ENCODE measurements at regions not wholly inside any gene's neighbourhood (a gene's known extent, or its start where the extent isn't known, plus 50 kb on each side); places are given as distances from the start of the nearest gene placed in this dataset.
A peak's percentile ranks its signal among the peaks of the same experiment; 100 is the strongest.
"Not testable (repeated sequence)": the region's sequence is repeated elsewhere in the genome, so short reads cannot be mapped to it uniquely, and the experiment has no call there.

DNA sequence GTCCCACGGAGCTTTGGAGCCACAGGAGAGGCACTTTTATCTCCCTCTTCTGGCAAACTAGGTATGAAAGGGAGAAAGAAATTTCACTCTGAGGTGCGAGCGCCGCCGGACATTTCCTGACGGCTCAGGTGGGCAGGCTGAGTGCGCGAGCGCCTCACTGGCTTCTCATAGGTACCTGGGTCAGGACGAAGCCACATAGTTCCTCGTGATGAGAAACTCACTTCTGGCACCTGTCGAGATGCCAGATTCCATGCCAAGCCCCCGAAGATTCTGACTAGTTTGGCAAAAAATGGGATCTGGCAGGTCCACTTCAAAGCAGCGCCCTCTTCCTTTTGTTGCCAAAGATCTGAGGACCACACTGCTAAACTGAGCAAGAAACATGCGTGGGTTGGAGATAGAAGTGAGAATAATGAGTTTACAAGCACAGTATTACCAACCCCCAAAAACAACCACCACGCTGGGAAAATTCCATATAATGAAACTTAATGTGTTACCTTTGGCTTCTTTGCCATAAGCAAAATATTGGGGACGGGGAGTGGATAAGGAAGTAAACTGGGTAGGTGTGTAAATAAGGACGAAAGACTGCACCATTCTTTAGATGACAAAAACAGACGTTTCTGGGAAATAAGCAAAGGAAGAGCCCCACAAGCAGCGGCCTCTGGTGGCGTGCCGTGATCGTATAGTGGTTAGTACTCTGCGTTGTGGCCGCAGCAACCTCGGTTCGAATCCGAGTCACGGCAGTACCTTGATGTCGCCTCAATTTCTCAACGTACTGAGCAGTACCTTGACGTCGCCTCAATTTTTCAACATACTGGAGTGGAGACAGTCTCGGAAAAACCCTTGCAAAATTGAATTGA, 89.8 kb upstream of the PRSS16 start:
- peak; percentile 68 to 77 for DNase-seq (ENCODE audit: low read depth in 2 of 2)

DNA sequence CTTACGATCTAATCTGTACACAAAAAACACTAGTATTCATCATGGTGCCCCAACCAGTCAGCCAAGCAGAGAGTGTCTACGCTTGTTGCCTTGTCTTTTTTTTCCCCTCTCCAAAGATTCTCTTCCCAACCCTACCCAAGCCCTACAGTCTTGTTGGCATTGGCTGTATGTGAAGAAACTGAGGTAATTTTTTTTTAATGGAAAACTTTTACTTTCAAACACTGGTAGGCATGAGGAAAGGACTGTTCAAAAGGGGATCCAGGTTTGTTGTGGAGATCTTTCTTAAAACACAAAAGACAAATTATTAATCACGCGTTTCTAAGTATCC, 89.2 kb upstream of the PRSS16 start:
- DNase-seq (ENCODE audit: low read depth in 2 of 2) = no peak

DNA sequence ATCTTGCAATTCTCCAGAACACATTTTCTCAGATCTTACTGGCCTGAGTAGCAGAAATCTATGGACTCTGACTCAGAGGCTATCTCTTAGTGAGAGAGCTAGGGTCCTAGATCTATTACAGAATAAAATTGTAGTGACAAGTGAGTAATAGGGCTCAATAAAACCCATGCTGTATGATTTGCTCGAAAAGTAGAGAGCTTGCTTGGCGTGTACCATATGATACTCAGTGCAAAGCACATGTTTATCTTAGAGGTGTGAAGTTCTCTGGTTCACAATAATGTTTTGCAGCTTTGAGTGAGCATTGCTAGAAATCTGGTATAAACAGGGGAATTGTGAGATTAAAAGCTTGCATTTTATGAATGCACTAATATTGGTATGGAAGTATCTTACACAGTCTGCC, 87.8 kb upstream of the PRSS16 start:
- DNase-seq (ENCODE audit: low read depth in 2 of 2) = no peak

DNA sequence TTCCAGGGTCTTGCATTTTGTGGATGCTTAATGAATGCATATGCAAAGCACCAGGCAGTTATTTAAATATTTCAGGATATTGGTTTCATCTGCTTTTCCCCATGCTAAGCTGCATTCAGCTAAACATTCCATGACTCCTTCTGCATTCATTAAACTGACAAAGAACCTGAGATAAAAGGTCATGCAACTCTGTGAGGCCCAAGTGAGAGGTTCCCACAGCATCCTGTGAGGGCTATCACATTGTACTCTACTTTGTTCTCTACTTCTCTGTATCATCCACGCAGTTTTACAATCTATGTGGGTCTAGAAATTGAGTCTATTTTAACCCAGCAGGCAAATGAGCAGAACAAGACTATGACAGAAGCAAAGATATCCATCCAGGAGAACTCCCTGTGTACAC, 86.4 kb upstream of the PRSS16 start:
- no peak for DNase-seq (ENCODE audit: low read depth in 2 of 2)

DNA sequence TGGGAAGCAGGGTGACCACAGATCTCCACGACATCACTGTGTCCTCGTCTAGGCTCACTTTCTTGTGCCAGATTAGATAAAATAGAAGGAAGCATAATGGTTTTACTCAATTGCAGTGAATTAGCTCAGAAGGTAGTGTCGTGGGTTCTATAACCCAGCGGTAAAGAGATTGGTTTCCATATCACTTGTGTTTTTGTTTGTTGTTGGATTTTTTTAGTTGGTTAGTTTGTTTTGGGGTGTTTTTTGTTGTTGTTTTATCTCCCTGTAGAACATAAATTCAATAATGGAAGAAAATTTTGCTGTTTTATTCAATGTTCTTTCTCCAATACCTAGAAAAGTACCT, 85.9 kb upstream of the PRSS16 start:
- DNase-seq (ENCODE audit: low read depth in 2 of 2) = no peak

DNA sequence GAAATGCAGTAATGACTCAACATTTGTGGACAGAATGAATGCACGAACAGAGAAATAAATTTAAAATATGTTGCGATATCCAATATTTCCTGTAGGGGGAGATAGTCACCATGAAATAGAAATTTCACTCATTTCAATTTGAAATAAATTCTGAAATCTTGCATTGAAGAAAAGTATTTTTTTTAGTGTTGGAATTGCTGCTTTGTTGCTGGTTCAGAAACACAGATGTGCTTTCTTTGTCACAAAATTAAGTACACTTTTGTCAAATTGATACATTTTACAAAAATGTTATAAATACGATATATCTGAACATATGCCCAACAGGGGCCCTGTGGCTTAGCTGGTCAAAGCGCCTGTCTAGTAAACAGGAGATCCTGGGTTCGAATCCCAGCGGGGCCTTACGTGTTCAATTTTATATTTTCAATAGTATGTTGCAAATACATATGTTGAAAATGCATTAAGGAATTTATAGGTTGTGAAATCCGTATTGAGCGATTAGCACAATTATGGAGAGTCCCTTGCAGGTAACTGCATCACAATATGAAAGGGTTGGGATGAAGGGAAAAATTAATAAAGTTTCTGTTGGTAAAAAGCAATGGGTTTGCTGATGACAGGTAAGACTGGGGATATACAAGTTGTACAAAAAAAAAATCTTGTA, 85.4 kb upstream of the PRSS16 start:
- peak in 1 of 2 donors; percentile 24 for DNase-seq (ENCODE audit: low read depth in 2 of 2)

DNA sequence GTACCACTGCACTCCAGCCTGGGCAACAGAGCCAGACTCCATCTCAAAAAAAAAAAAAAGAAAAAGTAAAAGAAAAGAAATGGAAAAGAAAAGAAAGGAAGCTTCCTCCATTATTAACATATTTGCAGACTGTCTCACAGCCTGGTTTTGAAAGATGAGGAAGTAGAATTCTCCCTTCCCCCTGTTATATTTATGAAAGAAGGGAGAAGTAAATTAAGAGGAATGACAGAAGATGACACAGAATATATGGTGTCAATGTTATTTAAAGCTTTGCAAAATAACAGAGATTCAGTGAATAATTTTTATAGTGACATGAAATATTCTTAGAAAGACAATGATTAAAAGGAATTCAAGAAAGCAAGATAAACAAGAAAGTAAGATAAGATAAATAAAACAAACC, 83.7 kb upstream of the PRSS16 start:
- no peak for DNase-seq (ENCODE audit: low read depth in 2 of 2)

DNA sequence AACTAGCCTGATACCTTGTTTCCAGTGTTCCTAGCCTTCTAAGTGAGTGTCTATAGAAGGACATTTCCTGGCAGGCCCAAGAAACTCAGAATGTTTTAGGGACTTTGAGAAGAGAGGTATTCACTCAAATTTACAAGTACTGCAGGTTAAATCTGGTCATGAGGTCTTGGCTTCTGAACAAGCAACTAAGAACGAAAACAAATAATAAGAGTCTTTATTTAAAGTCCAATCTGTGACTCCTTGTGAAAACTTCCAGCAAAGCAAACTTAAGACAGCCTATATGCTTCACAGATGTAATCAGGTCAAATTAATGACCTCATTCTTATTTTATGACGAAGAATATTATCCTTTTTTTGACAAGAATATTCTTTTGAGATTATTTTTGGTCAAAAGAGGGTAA, 79.4 kb upstream of the PRSS16 start:
- no peak for DNase-seq (ENCODE audit: low read depth in 2 of 2)

DNA sequence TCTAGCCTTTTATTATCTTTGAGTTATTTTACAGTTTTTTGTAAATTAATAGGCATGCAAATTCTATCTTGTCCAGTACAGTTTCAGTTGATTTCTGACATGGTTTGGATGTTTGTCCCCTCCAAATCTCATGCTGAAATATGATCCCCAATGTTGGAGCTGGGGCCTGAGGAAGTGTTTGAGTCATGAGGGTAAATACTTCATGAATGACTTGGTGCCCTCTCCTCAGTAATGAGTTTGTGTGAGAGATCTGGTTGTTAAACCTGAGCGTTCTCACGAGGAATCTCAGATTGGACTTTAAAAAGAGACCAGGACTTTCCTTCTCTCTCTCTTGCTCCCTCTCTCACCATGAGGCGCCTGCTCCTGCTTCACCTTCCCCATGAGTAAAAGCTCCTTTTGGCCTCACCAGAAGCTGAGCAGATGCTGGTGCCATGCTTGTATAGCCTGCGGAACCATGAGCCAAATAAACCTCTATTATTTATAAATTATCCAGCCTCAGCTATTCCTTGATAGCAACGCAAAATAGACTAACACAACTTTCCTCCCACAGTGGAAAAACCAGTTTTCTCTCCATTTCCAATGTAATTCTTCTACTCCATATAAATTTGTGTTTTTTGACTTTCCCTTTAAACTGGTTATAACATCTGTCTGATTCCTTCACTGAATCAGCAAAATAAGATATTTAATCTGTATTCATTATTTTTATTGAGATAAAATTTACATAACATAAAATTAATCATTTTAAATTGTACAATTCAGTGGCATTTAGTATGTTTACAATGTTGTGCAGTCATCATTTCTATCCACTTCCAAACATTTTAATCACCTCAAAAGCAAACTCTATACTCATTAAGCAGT, 78.7 kb upstream of the PRSS16 start:
- DNase-seq (ENCODE audit: low read depth in 2 of 2) = no peak

DNA sequence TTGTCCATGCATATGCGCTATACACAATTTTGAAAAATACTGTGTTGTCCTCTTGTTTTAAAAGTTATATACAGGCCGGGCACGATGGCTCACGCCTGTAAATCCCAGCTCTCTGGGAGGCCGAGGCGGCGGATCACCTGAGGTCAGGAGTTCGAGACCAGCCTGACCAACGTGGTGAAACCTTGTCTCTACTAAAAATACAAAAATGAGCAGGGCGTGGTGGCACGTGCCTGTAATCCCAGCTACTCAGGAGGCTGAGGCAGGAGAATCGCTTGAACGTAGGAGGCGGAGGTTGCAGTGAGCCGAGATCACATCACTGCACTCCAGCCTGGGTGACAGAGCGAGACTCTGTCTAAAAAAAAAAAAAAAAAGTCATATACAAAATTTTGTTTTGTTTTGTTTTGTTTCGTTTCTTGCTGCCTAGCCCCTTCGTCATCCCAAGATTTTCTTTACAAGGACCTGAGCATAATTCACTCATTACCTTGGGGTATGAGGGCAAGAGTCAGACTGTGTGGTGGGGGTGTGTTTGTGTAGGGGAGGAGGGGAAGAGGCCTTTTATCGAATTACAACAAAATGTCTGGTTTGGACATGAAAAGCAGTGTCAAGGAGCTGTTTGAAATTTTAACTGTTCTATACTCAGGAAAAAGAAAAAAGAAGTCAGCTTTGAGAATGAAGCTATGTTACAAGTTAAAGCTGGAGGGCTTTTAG, 74.8 kb upstream of the PRSS16 start:
- not testable (repeated sequence) for DNase-seq (ENCODE audit: low read depth in 2 of 2)

DNA sequence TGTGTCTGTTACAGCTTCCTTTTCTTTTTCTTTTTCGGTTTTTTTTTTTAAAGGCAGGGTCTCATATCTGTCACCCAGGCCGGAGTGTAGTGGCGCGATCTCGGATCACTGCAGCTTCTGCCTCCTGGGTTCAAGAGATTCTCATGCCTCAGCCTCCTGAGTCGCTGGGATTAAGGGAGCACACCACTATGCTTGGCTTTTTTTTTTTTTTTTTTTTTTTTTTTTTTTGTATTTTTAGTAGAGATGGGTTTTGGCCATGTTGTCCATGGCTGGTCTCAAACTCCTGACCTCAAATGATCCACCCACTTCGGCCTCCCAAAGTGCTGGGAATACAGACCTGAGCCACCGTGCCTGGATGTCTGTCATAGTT, 74.3 kb upstream of the PRSS16 start:
- not testable (repeated sequence) for DNase-seq (ENCODE audit: low read depth in 2 of 2)

DNA sequence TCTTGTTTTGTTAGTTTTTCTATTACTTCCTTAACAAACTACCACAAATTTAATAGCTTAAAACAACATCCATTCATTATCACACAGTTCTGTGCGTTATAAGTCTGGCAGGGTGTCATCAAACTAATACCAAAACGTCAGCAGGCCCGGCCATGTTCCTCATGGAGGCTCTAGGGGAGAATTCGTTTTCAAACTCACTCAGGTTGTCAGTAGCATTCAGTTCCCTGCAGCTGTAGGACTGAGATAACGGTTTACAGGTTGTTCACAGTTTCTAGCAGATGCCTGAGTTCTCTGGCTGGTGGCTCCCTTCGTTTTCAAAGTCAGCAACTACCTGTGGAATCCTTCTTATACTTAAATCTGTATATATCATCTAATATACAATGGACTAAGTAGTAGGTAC, 72.5 kb upstream of the PRSS16 start:
- no peak for DNase-seq (ENCODE audit: low read depth in 2 of 2)

DNA sequence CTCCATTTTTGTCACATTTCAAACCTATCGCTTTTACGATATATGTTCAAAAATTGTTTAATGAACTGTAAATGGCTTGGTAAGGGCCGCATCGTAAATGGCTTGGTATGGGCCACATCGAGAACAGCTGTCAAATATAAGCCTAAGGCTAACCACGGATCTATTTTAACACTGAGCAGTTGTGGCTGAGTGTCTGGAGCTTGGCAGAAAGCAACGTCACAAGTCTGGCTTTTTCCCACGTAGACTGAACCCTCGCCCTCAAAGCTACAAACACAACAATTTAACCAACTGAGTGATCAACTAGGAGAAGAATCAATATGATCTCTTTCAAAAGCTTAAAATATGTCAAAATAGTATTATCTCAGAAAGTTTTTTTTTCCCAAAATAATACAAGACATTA, 71.4 kb upstream of the PRSS16 start:
- DNase-seq (ENCODE audit: low read depth in 2 of 2) = no peak

DNA sequence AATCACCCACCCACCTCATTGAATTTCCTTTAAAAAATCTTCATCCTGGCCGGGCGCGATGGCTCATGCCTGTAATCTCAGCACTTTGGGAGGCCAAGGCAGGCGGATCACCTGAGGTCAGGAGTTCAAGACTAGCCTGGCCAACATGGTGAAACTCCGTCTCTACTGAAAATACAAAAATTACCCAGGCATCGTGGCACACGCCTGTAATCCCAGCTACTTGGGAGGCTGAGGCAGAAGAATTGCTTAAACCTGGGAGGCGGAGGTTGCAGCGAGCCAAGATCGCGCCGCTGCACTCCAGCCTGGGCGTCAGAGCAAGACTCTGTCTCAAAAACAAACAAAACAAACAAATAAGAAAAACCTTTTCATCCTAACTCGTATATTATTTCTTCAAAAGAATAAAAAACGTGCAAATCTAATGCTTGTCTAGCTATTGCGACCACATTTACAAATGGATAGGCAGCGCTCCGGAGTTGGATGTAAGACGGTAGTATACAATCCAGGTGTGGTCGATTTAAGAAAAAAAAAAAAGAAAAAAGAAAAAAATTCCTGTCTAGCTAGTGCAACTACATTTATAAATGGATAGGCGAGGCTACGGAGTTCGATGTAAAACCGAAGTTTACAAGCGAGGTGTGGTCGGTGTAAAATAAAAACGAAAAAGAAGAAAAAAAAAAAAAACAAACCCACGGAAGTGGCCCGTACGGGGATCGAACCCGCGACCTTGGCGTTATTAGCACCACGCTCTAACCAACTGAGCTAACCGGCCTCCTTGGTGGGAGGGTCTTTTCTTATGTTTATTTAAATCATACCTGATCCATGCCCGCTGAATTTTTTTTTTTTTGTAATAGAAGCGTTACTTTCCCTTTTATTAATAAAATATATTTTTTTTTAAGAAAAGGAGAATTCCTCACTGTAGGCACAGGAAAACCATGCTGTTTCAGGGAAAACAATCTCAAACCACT, 70.7 kb upstream of the PRSS16 start:
- DNase-seq (ENCODE audit: low read depth in 2 of 2) = peak in 1 of 2 donors; percentile 46

DNA sequence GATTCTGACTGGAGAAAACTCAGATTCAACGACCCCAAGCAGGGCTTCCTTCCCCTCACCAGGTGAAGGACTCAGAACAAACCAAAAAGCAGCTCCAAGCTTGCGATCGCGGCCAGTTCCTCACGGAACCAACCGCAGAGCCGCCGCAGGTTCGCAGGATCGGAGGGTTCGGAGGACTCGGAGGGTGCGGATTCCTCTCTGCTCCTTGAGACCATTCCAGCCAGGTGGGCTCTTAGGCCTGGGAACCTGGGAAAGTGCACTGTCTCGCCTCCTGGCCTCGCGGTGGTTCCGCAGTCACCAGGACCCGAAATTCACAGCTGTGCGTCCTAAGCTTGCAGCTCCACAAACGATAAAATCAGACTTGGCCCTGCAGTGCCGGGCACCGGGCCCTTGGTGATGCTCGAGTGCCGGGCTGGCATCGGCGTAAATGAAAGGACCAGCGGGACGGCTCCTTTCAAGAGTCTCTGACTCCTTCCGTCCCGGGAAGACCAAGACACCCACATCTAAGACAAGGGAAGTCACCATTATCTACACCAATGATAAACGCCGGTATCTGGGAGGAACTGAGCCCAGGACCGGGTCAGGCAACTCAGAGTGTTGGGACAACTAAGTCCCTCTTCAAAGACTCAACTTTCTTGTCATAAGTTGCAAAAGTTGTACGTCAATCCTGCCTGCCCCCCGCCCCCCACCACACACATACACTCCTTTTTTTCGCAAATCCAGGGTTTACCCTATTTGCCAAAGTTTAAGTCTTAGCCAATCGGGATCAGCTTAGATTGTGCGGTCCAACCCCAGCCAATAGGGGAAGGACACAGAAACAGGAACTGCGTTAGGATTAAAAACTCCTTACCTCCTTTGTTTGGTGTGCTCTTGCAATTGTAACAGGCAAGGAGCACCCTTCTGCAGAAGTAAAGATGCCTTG, 69.8 kb upstream of the PRSS16 start:
- peak; percentile 61 to 73 for DNase-seq (ENCODE audit: low read depth in 2 of 2)

DNA sequence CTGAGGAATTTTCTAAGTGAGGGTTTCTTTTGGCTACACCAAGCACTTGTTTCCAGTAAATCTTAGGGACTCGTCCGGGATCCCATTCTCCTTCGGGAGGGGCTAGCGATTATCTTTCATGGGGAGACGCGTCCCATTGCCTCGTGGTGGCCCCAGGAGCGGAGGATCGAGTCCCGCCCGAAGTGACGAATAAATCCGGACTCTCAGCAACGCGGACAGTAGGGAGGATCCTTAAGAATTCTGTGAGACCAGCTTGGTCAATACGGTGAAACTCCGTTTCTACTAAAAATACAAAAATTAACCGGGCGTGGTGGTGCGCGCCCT, 69.1 kb upstream of the PRSS16 start:
- no peak for DNase-seq (ENCODE audit: low read depth in 2 of 2)

DNA sequence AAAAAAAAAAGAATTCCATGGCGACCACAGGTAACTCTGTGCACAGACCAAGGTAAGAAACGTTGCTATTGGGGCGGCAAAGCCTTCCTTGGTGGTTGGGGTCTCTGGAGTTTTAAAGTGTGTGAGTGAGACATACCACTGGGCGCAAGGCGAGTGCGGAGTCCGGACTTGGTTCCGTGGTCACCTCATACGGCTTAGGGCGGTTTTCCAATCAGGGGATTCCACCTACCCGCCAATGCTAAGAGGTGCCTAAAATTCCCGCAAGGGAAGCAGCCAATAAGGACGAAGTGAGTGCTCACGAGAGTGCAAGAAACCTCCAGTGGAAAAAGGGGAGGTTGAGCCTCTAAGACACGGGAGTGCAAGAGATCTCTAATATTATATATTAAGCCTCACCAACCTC, 68.6 kb upstream of the PRSS16 start:
- DNase-seq (ENCODE audit: low read depth in 2 of 2) = no peak

DNA sequence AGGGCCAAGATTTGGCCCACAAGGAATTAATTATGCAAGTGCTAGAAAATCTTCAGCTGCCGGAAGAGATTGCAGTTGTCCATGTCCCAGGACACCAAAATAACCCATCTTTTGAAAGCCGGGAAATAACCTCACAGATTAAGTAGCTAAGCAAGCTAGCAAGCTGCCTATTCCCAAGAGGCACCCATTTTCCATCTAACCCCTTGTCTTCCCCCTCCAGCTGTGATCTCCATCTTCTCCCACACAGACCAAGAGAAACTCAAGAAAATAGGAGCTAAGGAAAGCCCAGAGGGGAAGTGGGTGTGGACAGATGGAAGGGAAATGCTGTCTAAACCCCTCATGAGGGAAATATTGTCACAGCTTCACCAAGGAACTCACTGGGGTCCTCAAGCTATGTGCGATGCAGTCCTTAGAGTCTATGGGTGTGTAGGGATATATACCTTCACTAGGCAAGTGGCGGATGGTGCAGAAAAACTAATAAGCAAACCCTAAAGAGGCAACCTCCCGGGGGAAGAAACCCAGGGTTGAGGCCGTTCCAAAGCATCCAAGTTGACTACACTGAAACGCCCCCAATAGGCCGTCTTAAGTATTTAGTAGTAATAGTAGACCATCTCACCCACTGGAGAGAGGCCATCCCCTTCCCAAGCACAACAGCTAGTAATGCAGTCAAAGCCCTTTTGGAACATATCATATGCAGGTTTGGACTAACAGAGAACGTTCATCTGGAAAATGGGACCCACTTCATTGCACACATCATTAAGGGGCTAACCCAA, 64.3 kb upstream of the PRSS16 start:
- DNase-seq (ENCODE audit: low read depth in 2 of 2) = no peak

All from stimulated activated CD4-positive, alpha-beta T cell treated with anti-CD3 and anti-CD28 coated beads, Interleukin-15, amount 100 ng/mL, for 48 hours (primary cell).